Nephron (organoid): ENCODE measurements at regions not wholly inside any gene's neighbourhood (a gene's known extent, or its start where the extent isn't known, plus 50 kb on each side); places are given as distances from the start of the nearest gene placed in this dataset.

ENCODE experiments used
- H3K27ac Mint-ChIP-seq, 3 experiments: 2 replicates each; pipeline ENCODE4 v1.8.0; 2020; ENCODE audit warnings: mixed read lengths in 3 of 3, mild to moderate bottlenecking in 2 of 3, moderate library complexity in 1 of 3
- H3K27me3 Mint-ChIP-seq: 2 replicates; pipeline ENCODE4 v1.8.0; 2021; ENCODE audit warnings: low read depth, mild to moderate bottlenecking, moderate library complexity, mixed read lengths
- H3K36me3 Mint-ChIP-seq: 2 replicates; pipeline ENCODE4 v1.8.0; 2020; ENCODE audit warnings: low read depth, mixed read lengths
- H3K4me1 Mint-ChIP-seq: 2 replicates; pipeline ENCODE4 v1.8.0; 2020; ENCODE audit warnings: mixed read lengths
- H3K4me3 Mint-ChIP-seq, 3 experiments: 2 replicates each; pipeline ENCODE4 v1.8.0; 2020; ENCODE audit warnings: mild to moderate bottlenecking in 3 of 3, mixed read lengths in 3 of 3, moderate library complexity in 2 of 3
- H3K9me3 Mint-ChIP-seq: 2 replicates; pipeline ENCODE4 v1.8.0; 2020; ENCODE audit warnings: mixed read lengths
- TF ChIP-seq, protein P1 (sequence below), 3 experiments: fragments of 200-600 bp; sonication (generic); IDR thresholded peaks; one replicate each; pipeline ENCODE4 v1.5.0; 2021; ENCODE audit warnings: antibody characterized with exemption in 3 of 3; ENCODE audit not compliant: unreplicated experiment in 3 of 3

GRCh38 chr5:23204111-23204510 is 303.3 kb upstream of the PRDM9 start:
- H3K27ac Mint-ChIP-seq: no peak overlapping the region
- H3K27me3 Mint-ChIP-seq: no peaks in the 10 kb centered on the region
- H3K9me3 Mint-ChIP-seq: peaks cover 6% of the 10 kb centered on the region
- no peaks in the 10 kb centered on the region for H3K36me3 Mint-ChIP-seq
- no peak overlapping the region for H3K4me3 Mint-ChIP-seq
- no peaks in the 10 kb centered on the region for H3K4me1 Mint-ChIP-seq
- TF ChIP-seq, protein P1, sequence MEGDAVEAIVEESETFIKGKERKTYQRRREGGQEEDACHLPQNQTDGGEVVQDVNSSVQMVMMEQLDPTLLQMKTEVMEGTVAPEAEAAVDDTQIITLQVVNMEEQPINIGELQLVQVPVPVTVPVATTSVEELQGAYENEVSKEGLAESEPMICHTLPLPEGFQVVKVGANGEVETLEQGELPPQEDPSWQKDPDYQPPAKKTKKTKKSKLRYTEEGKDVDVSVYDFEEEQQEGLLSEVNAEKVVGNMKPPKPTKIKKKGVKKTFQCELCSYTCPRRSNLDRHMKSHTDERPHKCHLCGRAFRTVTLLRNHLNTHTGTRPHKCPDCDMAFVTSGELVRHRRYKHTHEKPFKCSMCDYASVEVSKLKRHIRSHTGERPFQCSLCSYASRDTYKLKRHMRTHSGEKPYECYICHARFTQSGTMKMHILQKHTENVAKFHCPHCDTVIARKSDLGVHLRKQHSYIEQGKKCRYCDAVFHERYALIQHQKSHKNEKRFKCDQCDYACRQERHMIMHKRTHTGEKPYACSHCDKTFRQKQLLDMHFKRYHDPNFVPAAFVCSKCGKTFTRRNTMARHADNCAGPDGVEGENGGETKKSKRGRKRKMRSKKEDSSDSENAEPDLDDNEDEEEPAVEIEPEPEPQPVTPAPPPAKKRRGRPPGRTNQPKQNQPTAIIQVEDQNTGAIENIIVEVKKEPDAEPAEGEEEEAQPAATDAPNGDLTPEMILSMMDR (IDR thresholded peaks at IDR 0.05; ENCODE audit: unreplicated experiment in 3 of 3): no peak

DNA sequence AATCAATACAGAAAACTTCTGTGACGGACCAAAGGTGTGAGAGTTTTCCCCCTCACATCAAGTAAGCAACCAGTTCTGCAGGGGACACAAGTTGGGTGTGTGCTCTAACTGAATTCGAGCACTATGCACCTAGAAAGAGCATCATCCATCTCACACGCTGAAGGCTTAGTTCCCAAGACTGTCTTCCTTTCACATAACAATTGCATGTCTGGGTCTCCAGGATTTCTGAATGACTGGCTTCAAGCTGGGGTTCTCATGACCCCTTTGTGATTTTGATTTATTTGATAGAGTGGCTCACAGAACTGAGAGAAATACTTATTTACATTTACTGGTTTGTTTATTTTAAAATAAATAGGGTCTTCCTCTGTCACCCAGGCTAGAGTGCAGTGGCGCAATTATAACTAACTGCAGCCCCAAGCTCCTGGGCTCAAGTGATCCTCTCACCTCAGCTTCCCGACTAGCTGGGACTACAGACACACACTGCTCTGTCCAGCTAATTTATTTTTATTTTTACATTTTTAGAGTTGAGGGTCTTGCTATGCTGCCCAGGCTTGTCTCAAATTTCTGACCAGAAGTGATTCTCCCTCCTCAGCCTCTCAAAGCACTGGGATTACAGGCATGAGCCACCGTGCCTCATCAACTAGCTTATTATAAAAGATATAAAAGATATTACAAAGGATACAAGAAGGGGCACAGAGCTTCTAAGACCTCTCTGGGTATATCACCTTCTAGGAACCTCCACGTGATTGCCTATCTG is 316.7 kb upstream of the CDH12 start:
- Mint-ChIP-seq H3K27ac (no peak overlapping the region), H3K9me3 (peaks cover 3% of the 10 kb centered on the region), H3K27me3 (no peaks in the 10 kb centered on the region), H3K4me1 (no peaks in the 10 kb centered on the region), H3K4me3 (no peak overlapping the region), H3K36me3 (no peaks in the 10 kb centered on the region)
- TF ChIP-seq, protein P1 (IDR thresholded peaks at IDR 0.05; ENCODE audit: unreplicated experiment in 3 of 3): no peak

- Mint-ChIP-seq H3K36me3 (no peaks in the 10 kb centered on the region), H3K4me1 (peaks cover 8% of the 10 kb centered on the region), H3K27me3 (peaks cover 3% of the 10 kb centered on the region), H3K9me3 (no peaks in the 10 kb centered on the region), H3K4me3 (no peak overlapping the region), H3K27ac (no peak overlapping the region)
- TF ChIP-seq, protein P1 (IDR thresholded peaks at IDR 0.05; ENCODE audit: unreplicated experiment in 3 of 3): no peak
Observed at GRCh38 chr5:23164971-23165370, 311.8 kb upstream of the CDH12 start.

DNA sequence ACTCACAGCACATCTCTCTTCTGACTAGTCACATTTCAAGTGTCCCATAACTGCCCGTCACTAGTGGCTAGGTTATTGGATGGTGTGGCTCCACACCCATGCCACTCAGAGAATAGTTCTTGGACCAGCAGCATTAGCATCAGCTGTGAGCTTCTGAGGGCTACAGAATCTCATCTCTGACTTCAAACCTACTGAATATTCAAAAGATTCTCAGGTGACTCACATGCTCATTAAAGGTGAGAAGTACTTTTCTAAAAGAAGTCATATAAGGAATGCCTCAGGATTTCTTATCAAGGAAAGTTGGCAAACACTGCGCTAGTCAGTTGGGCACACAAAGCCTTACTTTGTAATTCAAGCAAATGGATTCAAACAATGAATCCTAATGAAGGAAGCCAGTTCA is 305.0 kb upstream of the CDH12 start:
- Mint-ChIP-seq H3K4me3 (no peak overlapping the region), H3K4me1 (no peaks in the 10 kb centered on the region), H3K9me3 (no peaks in the 10 kb centered on the region), H3K36me3 (no peaks in the 10 kb centered on the region), H3K27ac (no peak overlapping the region), H3K27me3 (peaks cover 3% of the 10 kb centered on the region)
- TF ChIP-seq, protein P1 (IDR thresholded peaks at IDR 0.05; ENCODE audit: unreplicated experiment in 3 of 3): no peak

DNA sequence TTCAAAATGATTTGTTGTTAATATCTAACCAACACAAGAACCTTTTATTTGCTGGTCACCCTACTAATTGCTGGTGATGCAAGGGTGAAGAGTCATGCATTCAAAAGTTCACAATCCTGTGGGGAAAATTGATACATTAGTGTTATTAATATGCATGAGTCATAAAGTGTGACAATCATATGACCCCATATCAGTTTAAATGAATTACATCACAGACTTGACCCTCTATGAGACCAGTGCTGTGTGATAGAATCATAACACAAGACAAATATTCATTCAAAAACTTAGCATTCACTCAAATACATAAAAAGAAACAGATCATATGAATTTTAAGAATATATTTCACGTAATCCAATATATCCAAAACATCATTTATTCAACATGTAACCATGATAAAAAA is 304.6 kb upstream of the CDH12 start:
- Mint-ChIP-seq H3K9me3 (no peaks in the 10 kb centered on the region), H3K4me3 (no peak overlapping the region), H3K36me3 (no peaks in the 10 kb centered on the region), H3K4me1 (no peaks in the 10 kb centered on the region), H3K27me3 (peaks cover 3% of the 10 kb centered on the region), H3K27ac (no peak overlapping the region)
- TF ChIP-seq, protein P1 (IDR thresholded peaks at IDR 0.05; ENCODE audit: unreplicated experiment in 3 of 3): no peak

DNA sequence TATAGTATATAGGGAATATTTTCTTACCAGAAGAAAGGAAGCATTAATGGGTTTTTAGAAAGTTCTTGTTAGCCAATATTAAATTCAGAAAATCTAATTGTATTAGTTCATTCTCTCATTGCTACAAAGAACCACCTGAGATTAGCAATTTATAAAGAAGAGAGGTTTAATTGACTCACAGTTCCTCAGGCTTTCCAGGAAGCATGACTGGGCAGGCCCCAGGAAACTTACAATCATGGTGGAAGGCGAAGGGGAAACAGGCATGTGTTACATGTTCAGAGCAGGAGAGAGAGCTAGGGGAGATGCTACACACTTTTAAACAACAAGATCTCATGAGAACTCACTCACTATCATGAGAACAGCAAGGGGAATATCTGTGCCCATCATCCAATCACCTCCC is 304.0 kb upstream of the CDH12 start:
- Mint-ChIP-seq H3K4me3 (no peak overlapping the region), H3K4me1 (no peaks in the 10 kb centered on the region)

More for the DNA sequence above, 304.0 kb upstream of the CDH12 start:
- Mint-ChIP-seq H3K9me3 (no peaks in the 10 kb centered on the region), H3K27ac (no peak overlapping the region), H3K36me3 (no peaks in the 10 kb centered on the region), H3K27me3 (peaks cover 3% of the 10 kb centered on the region)
- TF ChIP-seq, protein P1 (IDR thresholded peaks at IDR 0.05; ENCODE audit: unreplicated experiment in 3 of 3): no peak
